T-helper 17 cell (primary cell): ENCODE measurements at regions not wholly inside any gene's neighbourhood (a gene's known extent, or its start where the extent isn't known, plus 50 kb on each side); places are given as distances from the start of the nearest gene placed in this dataset.
"Not testable (repeated sequence)": the region's sequence is repeated elsewhere in the genome, so short reads cannot be mapped to it uniquely, and the experiment has no call there.

Source experiments
- ATAC-seq: fragments of 150-1000 bp; cut with Tn5 transposase; 2 replicates; pipeline ENCODE4 v1.10.0; 2021; ENCODE audit warnings: mild to moderate bottlenecking, moderate library complexity
- DNase-seq, 3 donors: peaks; one replicate each; pipeline versions ENCODE4 v3.0.0 to v3.0.0-alpha.2; 2020 to 2021
- H3K9me3 ChIP-seq: one replicate; pipeline ENCODE4 v1.7.0; 2013; ENCODE audit warnings: low read length, mild to moderate bottlenecking; ENCODE audit not compliant: control insufficient read depth, poor library complexity, severe bottlenecking
- H3K27ac Mint-ChIP-seq: one replicate; pipeline ENCODE4 v1.8.0; 2022; ENCODE audit warnings: mild to moderate bottlenecking, moderate library complexity, mixed read lengths
- H3K27me3 Mint-ChIP-seq: one replicate; pipeline ENCODE4 v1.8.0; 2022; ENCODE audit warnings: mixed read lengths
- H3K36me3 Mint-ChIP-seq: one replicate; pipeline ENCODE4 v1.8.0; 2022; ENCODE audit warnings: low read depth, mixed read lengths
- H3K4me1 Mint-ChIP-seq: one replicate; pipeline ENCODE4 v1.8.0; 2022; ENCODE audit warnings: mild to moderate bottlenecking, mixed read lengths
- H3K4me3 Mint-ChIP-seq: one replicate; pipeline ENCODE4 v1.8.0; 2022; ENCODE audit warnings: mild to moderate bottlenecking, moderate library complexity, mixed read lengths

- H3K36me3 Mint-ChIP-seq, H3K27ac Mint-ChIP-seq, DNase-seq, ATAC-seq, H3K4me3 Mint-ChIP-seq, H3K9me3 ChIP-seq, H3K27me3 Mint-ChIP-seq, H3K4me1 Mint-ChIP-seq: not testable (repeated sequence)
Observed at GRCh38 chr15:32249207-32249606, 153.9 kb downstream of the GOLGA8K start.

DNA sequence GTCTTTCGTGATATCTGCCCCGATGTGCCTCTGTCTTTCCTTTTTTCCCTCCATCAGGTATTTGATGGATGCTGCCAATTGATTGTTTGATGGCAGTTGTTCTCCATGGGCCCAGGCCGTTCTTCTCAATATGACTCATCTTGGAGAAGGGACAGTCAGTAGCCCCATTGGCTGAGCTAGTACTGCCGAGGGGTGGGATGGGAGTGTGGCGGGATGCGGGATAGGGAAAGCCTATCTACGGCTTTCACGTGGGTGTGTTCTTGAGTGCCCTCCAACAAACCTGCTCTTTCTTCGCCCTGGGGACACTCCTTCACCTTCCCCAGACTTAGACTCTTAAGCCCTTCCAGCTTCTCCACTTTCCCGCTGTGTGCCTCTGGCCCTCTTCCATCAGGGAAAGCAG, 159.4 kb downstream of the GOLGA8K start:
- H3K9me3 ChIP-seq, H3K27ac Mint-ChIP-seq, H3K4me1 Mint-ChIP-seq, H3K27me3 Mint-ChIP-seq, DNase-seq, ATAC-seq, H3K36me3 Mint-ChIP-seq, H3K4me3 Mint-ChIP-seq: not testable (repeated sequence)

GRCh38 chr15:32242780-32243528, 160.1 kb downstream of the GOLGA8K start:
- H3K4me3 Mint-ChIP-seq, H3K9me3 ChIP-seq, H3K27me3 Mint-ChIP-seq, DNase-seq, H3K4me1 Mint-ChIP-seq, ATAC-seq, H3K27ac Mint-ChIP-seq, H3K36me3 Mint-ChIP-seq: not testable (repeated sequence)

- not testable (repeated sequence) for H3K27me3 Mint-ChIP-seq, H3K27ac Mint-ChIP-seq, H3K36me3 Mint-ChIP-seq, H3K4me3 Mint-ChIP-seq, H3K4me1 Mint-ChIP-seq, H3K9me3 ChIP-seq, DNase-seq, ATAC-seq
Observed at GRCh38 chr15:32227410-32228114, 175.5 kb downstream of the GOLGA8K start.

GRCh38 chr15:32222716-32223115, 180.4 kb downstream of the GOLGA8K start:
- DNase-seq (no peak), ATAC-seq (no peak)
- no peak overlapping the region for H3K4me3 Mint-ChIP-seq
- H3K27ac Mint-ChIP-seq: no peak overlapping the region
- H3K27me3 Mint-ChIP-seq: peaks cover 5% of the 10 kb centered on the region
- H3K4me1 Mint-ChIP-seq: no peaks in the 10 kb centered on the region
- peaks cover 4% of the 10 kb centered on the region for H3K9me3 ChIP-seq
- no peaks in the 10 kb centered on the region for H3K36me3 Mint-ChIP-seq
